Sigmoid colon (tissue), 6 donors: ENCODE measurements at regions not wholly inside any gene's neighbourhood (a gene's known extent, or its start where the extent isn't known, plus 50 kb on each side); places are given as distances from the start of the nearest gene placed in this dataset.
A peak's percentile ranks its signal among the peaks of the same experiment; 100 is the strongest.
"Not testable (repeated sequence)": the region's sequence is repeated elsewhere in the genome, so short reads cannot be mapped to it uniquely, and the experiment has no call there.

Experiments used
- DNase-seq: peaks from one replicate; pipeline ENCODE4 v3.0.0-alpha.2; 2019
- H3K27ac ChIP-seq, 4 donors: fragments of 200-600 bp; sonication (generic); one replicate each; pipeline ENCODE4 v1.5.1; 2016 to 2019; ENCODE audit warnings: mild to moderate bottlenecking in 1 of 4
- H3K27me3 ChIP-seq, 3 donors: fragments of 200-600 bp; sonication (generic); one replicate each; pipeline ENCODE4 v1.5.1; 2019; ENCODE audit warnings: mild to moderate bottlenecking in 1 of 3
- H3K36me3 ChIP-seq, 4 donors: fragments of 200-600 bp; sonication (generic); one replicate each; pipeline ENCODE4 v1.5.1; 2016 to 2019
- H3K4me1 ChIP-seq, 4 donors: fragments of 200-600 bp; sonication (generic); one replicate each; pipeline ENCODE4 v1.5.1; 2017 to 2019
- H3K4me3 ChIP-seq, 4 donors: fragments of 200-600 bp; sonication (generic); one replicate each; pipeline ENCODE4 v1.5.1; 2017 to 2019; ENCODE audit warnings: mild to moderate bottlenecking in 2 of 4, moderate library complexity in 1 of 4
- H3K9me3 ChIP-seq, 4 donors: fragments of 200-600 bp in 3 of 4; sonication (generic) in 3 of 4; one replicate each; pipeline versions ENCODE4 v1.5.1 to v1.6.1; 2013 to 2019
- EP300 ChIP-seq, 4 donors: sonication (generic); formaldehyde crosslinking; IDR thresholded peaks; one replicate each; pipeline ENCODE4 v1.6.1; 2017; ENCODE audit warnings: antibody characterized with exemption in 4 of 4
- POLR2A ChIP-seq, 2 donors: fragments of 450-650 bp; IDR thresholded peaks; one replicate each; pipeline ENCODE4 v1.6.1; 2016; ENCODE audit warnings: antibody characterized with exemption in 2 of 2, mild to moderate bottlenecking in 2 of 2, moderate library complexity in 2 of 2
- POLR2AphosphoS5 ChIP-seq, 4 donors: sonication (generic); formaldehyde crosslinking; IDR thresholded peaks; one replicate each; pipeline ENCODE4 v1.6.1; 2017; ENCODE audit warnings: antibody characterized with exemption in 4 of 4
- WGBS, 2 donors: extraction: QIAGEN DNeasy Blood & Tissue Kit; methylation state at CpG; one replicate each; pipeline ENCODE4 v1.1.7; 2013; 5-methylcytosine and 5-hydroxymethylcytosine counted together
- intact Hi-C: fragments of 100-400 bp; cut with DNase I; formaldehyde crosslinking; loops from one replicate; pipeline ENCODE4 v1.15.1; 2023
- TF ChIP-seq, protein P1 (sequence below), 4 experiments: fragments of 450-650 bp in 3 of 4; fragments of 200-600 bp in 1 of 4; IDR thresholded peaks; one replicate each; pipeline ENCODE4 v1.5.1; 2016 to 2019; ENCODE audit warnings: antibody characterized with exemption in 4 of 4, mild to moderate bottlenecking in 3 of 4, moderate library complexity in 2 of 4
- donor health status: healthy with polysubstance abuse.
- donor health status: healthy.

DNA sequence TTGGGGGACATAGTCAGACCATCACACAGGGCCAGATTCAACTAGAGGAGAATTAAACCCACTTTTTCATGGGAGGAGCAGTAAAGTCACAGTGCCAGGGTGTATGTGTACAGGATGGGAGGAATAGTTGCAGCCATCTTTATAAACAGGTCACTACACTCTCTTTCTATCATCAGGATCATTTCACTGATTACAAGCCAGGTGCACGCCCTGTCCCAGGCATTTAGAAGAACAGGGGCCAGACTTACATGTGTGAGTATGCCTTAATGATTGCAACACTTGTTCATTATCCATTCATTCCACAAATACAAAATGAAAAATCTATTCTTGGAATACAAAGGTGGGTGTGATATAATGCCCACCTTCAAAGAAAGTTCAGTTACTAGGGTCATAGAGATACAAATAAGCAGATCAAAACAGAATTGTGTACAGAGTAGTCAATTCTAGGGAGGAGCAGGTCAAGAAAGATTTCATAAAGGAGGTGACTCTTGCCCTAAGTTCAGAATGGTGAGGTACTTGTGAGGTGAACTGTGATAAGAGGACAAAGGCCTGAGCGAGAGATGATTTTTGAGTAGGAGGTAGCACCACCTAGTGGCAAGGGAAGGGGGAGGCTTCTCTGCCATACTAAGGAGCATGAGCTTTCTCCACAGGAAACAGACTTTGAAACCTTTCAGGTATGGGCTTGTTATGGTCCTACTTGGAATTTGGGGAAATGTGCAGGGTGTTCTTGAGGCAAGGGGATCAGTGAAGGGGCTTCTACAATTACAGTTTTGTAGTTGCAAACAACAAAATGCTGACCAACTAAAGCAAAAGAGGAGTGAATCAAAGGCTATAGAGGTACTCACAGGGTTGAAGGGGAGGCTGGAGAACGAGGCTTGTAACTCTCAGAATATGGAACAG, 156.3 kb downstream of the SUCLG1 start:
- intact Hi-C loops = loop anchor here (10.0 kb wide), 1 partner anchor 278 kb away; no protein-coding TSS in a partner anchor
- no peaks in the 10 kb centered on the region for H3K27me3 ChIP-seq
- H3K4me3 ChIP-seq = no peak overlapping the region
- no peak for DNase-seq
- no peaks in the 10 kb centered on the region for H3K36me3 ChIP-seq
- H3K4me1 ChIP-seq = no peaks in the 10 kb centered on the region
- 37 to 49% methylated on average over 3 of the region's 3 CpGs for WGBS, 2 donors
- no peak overlapping the region for H3K27ac ChIP-seq
- no peak for TF ChIP-seq POLR2AphosphoS5 (IDR thresholded peaks at IDR 0.05)
- TF ChIP-seq, protein P1, sequence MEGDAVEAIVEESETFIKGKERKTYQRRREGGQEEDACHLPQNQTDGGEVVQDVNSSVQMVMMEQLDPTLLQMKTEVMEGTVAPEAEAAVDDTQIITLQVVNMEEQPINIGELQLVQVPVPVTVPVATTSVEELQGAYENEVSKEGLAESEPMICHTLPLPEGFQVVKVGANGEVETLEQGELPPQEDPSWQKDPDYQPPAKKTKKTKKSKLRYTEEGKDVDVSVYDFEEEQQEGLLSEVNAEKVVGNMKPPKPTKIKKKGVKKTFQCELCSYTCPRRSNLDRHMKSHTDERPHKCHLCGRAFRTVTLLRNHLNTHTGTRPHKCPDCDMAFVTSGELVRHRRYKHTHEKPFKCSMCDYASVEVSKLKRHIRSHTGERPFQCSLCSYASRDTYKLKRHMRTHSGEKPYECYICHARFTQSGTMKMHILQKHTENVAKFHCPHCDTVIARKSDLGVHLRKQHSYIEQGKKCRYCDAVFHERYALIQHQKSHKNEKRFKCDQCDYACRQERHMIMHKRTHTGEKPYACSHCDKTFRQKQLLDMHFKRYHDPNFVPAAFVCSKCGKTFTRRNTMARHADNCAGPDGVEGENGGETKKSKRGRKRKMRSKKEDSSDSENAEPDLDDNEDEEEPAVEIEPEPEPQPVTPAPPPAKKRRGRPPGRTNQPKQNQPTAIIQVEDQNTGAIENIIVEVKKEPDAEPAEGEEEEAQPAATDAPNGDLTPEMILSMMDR (IDR thresholded peaks at IDR 0.05) = peak in 3 of 4 experiments; percentile 41 to 58 (median 43)
- peaks cover 0 to 2% (median 0%) of the 10 kb centered on the region in 4 donors for H3K9me3 ChIP-seq

DNA sequence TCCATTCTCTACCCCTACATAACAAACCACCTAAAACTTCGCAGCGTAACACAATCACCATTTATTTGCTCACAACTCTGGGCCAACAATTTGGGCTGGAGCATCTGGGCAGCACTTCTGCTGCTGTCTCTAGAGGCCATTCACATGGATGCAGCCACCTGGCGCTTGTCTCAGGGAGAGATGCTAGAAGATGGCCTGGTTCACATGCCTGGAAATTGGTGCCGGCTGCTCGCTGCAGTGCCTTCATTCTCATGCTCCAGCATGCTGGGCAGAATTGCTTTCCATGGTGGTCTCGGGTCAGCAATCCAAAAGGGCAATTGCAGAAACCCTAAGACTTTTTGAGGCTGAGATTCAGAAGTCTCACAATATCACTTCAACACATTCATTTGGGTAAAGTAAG, 157.4 kb downstream of the SUCLG1 start:
- Histone ChIP-seq H3K9me3 (peaks cover 0 to 2% (median 0%) of the 10 kb centered on the region in 4 donors), H3K4me3 (no peak overlapping the region), H3K4me1 (no peaks in the 10 kb centered on the region), H3K27ac (no peak overlapping the region), H3K36me3 (no peaks in the 10 kb centered on the region), H3K27me3 (no peaks in the 10 kb centered on the region)
- DNase-seq = no peak
- WGBS, 2 donors = 95 to 96% methylated on average over 6 of the region's 6 CpGs
- no peak for TF ChIP-seq POLR2A (IDR thresholded peaks at IDR 0.05)
- no peak for TF ChIP-seq EP300 (IDR thresholded peaks at IDR 0.05)
- TF ChIP-seq POLR2AphosphoS5 (IDR thresholded peaks at IDR 0.05) = no peak
- TF ChIP-seq, protein P1 (IDR thresholded peaks at IDR 0.05) = no peak
- intact Hi-C loops = loop anchor here (10.0 kb wide), 1 partner anchor 277 kb away; no protein-coding TSS in a partner anchor

DNA sequence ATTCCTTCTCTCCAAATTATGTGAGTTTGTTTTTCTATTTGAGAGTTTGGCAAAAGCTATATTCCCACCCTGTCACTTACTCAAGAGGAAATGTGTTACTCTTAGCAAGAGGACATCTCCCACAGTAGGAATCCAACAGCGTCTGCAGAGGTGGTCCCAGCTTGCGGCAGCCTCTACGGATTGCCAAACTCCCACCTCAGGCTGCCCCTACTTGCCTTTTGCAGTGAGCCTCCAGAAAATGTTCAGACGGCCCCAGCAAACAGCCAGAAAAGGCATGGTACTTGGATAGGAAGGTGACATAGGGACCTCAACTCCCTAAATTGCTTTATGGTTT, 158.4 kb downstream of the SUCLG1 start:
- Histone ChIP-seq H3K27ac (no peak overlapping the region), H3K9me3 (no peaks in the 10 kb centered on the region), H3K36me3 (no peaks in the 10 kb centered on the region), H3K4me3 (no peak overlapping the region), H3K4me1 (no peaks in the 10 kb centered on the region), H3K27me3 (no peaks in the 10 kb centered on the region)
- TF ChIP-seq EP300 (IDR thresholded peaks at IDR 0.05) (no peak), POLR2AphosphoS5 (IDR thresholded peaks at IDR 0.05) (no peak), POLR2A (IDR thresholded peaks at IDR 0.05) (no peak)
- TF ChIP-seq, protein P1 (IDR thresholded peaks at IDR 0.05) = no peak
- 82 to 90% methylated on average over 4 of the region's 4 CpGs for WGBS, 2 donors
- DNase-seq = no peak
- intact Hi-C loops = loop anchor here (10.0 kb wide), 1 partner anchor 276 kb away; no protein-coding TSS in a partner anchor

DNA sequence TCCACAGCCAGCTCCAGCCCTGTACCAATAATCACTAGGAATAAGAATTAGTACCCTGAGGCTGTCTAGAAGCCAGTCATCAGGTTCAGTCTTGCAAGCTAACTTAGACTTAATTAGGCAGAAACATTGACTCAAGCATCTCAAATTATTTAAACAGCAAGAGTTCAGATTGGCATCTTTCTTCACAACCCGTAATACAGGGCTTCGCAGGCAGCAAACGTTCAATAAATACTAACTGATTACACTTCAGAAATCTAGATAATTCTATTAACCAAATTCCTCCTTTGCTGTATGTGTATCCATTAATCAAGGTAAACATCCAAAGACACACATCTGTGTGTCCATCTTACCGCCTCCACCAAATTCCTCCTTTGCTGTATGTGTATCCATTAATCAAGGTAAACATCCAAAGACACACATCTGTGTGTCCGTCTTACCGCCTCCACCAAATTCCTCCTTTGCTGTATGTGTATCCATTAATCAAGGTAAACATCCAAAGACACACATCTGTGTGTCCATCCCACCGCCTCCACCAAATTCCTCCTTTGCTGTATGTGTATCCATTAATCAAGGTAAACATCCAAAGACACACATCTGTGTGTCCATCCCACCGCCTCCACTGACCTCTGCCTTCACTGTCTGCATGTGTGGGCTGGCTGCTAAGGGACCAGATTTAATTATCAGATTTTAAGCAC, 158.9 kb downstream of the SUCLG1 start:
- 86 to 90% methylated on average over 8 of the region's 8 CpGs for WGBS, 2 donors
- intact Hi-C loops = loop anchor here (10.0 kb wide), 1 partner anchor 275 kb away; no protein-coding TSS in a partner anchor
- not testable (repeated sequence) for H3K4me3 ChIP-seq, H3K4me1 ChIP-seq, H3K27ac ChIP-seq, H3K36me3 ChIP-seq, H3K9me3 ChIP-seq, H3K27me3 ChIP-seq, DNase-seq

DNA sequence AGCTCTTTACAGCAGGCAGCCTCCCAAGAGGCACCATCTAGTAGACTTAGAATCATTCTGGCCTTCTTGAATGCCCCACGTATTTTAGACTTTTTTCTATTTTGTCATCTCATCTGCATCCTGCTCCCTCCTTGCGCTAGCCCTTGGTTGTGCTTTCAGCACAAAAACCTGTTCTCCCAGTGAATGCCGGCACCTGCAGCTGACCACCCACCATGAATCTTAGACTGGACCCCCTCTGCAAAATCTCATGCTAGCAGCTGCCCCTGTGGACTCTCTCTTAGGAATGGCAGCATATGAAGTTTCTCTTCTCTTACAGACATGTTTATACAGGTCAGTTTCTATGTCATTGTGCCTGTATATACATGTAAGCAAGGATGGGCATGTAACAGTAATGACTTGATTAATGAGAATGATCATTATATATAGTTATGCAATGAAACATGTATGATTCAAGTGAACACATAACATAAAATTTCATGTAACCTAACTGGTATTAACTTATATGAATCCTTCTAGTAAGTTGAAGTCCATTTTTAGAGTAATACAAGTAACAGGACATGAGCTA, 159.8 kb downstream of the SUCLG1 start:
- Histone ChIP-seq H3K27me3 (no peaks in the 10 kb centered on the region), H3K4me1 (no peaks in the 10 kb centered on the region), H3K9me3 (no peaks in the 10 kb centered on the region), H3K4me3 (no peak overlapping the region), H3K27ac (no peak overlapping the region), H3K36me3 (no peaks in the 10 kb centered on the region)
- WGBS, 2 donors = 89 to 90% methylated on average over 3 of the region's 3 CpGs
- TF ChIP-seq POLR2AphosphoS5 (IDR thresholded peaks at IDR 0.05) (no peak), EP300 (IDR thresholded peaks at IDR 0.05) (no peak), POLR2A (IDR thresholded peaks at IDR 0.05) (no peak)
- TF ChIP-seq, protein P1 (IDR thresholded peaks at IDR 0.05) = no peak
- intact Hi-C loops = no loop called here
- DNase-seq = no peak
